ENCODE measurements at regions not wholly inside any gene's neighbourhood (a gene's known extent, or its start where the extent isn't known, plus 50 kb on each side); places are given as distances from the start of the nearest gene placed in this dataset.
"Not testable (repeated sequence)": the region's sequence is repeated elsewhere in the genome, so short reads cannot be mapped to it uniquely, and the experiment has no call there.

GRCh38 chr22:49514211-49514610, 313.5 kb downstream of the BRD1 start:
- Histone ChIP-seq H3K9me3 (ENCODE audit: control insufficient read depth in 2 of 2, low read length in 2 of 2) (peaks cover 2% of the 10 kb centered on the region in 2 donors), H3K36me3 (ENCODE audit: control insufficient read depth in 2 of 2, insufficient read depth in 2 of 2, low read length in 2 of 2) (no peaks in the 10 kb centered on the region), H3K9ac (ENCODE audit: low read depth in 1 of 2, low read length in 2 of 2) (no peak overlapping the region), H3K4me3 (ENCODE audit: low read length in 2 of 2) (no peak overlapping the region), H3K4me1 (ENCODE audit: control insufficient read depth in 2 of 2, insufficient read depth in 2 of 2, low read length in 2 of 2) (no peaks in the 10 kb centered on the region), H3K27ac (ENCODE audit: low read depth in 2 of 2, low read length in 2 of 2) (no peak overlapping the region), H3K27me3 (ENCODE audit: control insufficient read depth in 2 of 2, insufficient read depth in 2 of 2, low read length in 2 of 2) (no peaks in the 10 kb centered on the region)

GRCh38 chr22:49513358-49513851, 314.3 kb downstream of the BRD1 start:
- Histone ChIP-seq H3K4me3 (ENCODE audit: low read length in 2 of 2) (no peak overlapping the region), H3K27ac (ENCODE audit: low read depth in 2 of 2, low read length in 2 of 2) (no peak overlapping the region), H3K9me3 (ENCODE audit: control insufficient read depth in 2 of 2, low read length in 2 of 2) (peaks cover 2% of the 10 kb centered on the region in 2 donors), H3K36me3 (ENCODE audit: control insufficient read depth in 2 of 2, insufficient read depth in 2 of 2, low read length in 2 of 2) (no peaks in the 10 kb centered on the region), H3K9ac (ENCODE audit: low read depth in 1 of 2, low read length in 2 of 2) (no peak overlapping the region), H3K4me1 (ENCODE audit: control insufficient read depth in 2 of 2, insufficient read depth in 2 of 2, low read length in 2 of 2) (no peaks in the 10 kb centered on the region), H3K27me3 (ENCODE audit: control insufficient read depth in 2 of 2, insufficient read depth in 2 of 2, low read length in 2 of 2) (no peaks in the 10 kb centered on the region)

GRCh38 chr22:49512487-49513165, 315.0 kb downstream of the BRD1 start:
- Histone ChIP-seq H3K27ac (ENCODE audit: low read depth in 2 of 2, low read length in 2 of 2) (no peak overlapping the region), H3K9me3 (ENCODE audit: control insufficient read depth in 2 of 2, low read length in 2 of 2) (peaks cover 2% of the 10 kb centered on the region in 2 donors), H3K4me1 (ENCODE audit: control insufficient read depth in 2 of 2, insufficient read depth in 2 of 2, low read length in 2 of 2) (no peaks in the 10 kb centered on the region), H3K9ac (ENCODE audit: low read depth in 1 of 2, low read length in 2 of 2) (no peak overlapping the region), H3K4me3 (ENCODE audit: low read length in 2 of 2) (no peak overlapping the region), H3K36me3 (ENCODE audit: control insufficient read depth in 2 of 2, insufficient read depth in 2 of 2, low read length in 2 of 2) (no peaks in the 10 kb centered on the region), H3K27me3 (ENCODE audit: control insufficient read depth in 2 of 2, insufficient read depth in 2 of 2, low read length in 2 of 2) (no peaks in the 10 kb centered on the region)

- H3K9me3 ChIP-seq (ENCODE audit: control insufficient read depth in 2 of 2, low read length in 2 of 2); H3K9ac ChIP-seq (ENCODE audit: low read depth in 1 of 2, low read length in 2 of 2); H3K4me1 ChIP-seq (ENCODE audit: control insufficient read depth in 2 of 2, insufficient read depth in 2 of 2, low read length in 2 of 2); H3K27me3 ChIP-seq (ENCODE audit: control insufficient read depth in 2 of 2, insufficient read depth in 2 of 2, low read length in 2 of 2); H3K4me3 ChIP-seq (ENCODE audit: low read length in 2 of 2); H3K27ac ChIP-seq (ENCODE audit: low read depth in 2 of 2, low read length in 2 of 2); H3K36me3 ChIP-seq (ENCODE audit: control insufficient read depth in 2 of 2, insufficient read depth in 2 of 2, low read length in 2 of 2): not testable (repeated sequence)
Observed at GRCh38 chr22:49511393-49512189, 316.1 kb downstream of the BRD1 start.

- Histone ChIP-seq H3K9ac (ENCODE audit: low read depth in 1 of 2, low read length in 2 of 2) (no peak overlapping the region), H3K36me3 (ENCODE audit: control insufficient read depth in 2 of 2, insufficient read depth in 2 of 2, low read length in 2 of 2) (no peaks in the 10 kb centered on the region), H3K4me3 (ENCODE audit: low read length in 2 of 2) (no peak overlapping the region), H3K27ac (ENCODE audit: low read depth in 2 of 2, low read length in 2 of 2) (no peak overlapping the region), H3K27me3 (ENCODE audit: control insufficient read depth in 2 of 2, insufficient read depth in 2 of 2, low read length in 2 of 2) (no peaks in the 10 kb centered on the region), H3K9me3 (ENCODE audit: control insufficient read depth in 2 of 2, low read length in 2 of 2) (peaks cover 2% of the 10 kb centered on the region in 2 donors), H3K4me1 (ENCODE audit: control insufficient read depth in 2 of 2, insufficient read depth in 2 of 2, low read length in 2 of 2) (no peaks in the 10 kb centered on the region)
Observed at GRCh38 chr22:49510718-49511117, 317.0 kb downstream of the BRD1 start.

- H3K9ac ChIP-seq (ENCODE audit: low read depth in 1 of 2, low read length in 2 of 2): no peak overlapping the region
- no peaks in the 10 kb centered on the region for H3K36me3 ChIP-seq (ENCODE audit: control insufficient read depth in 2 of 2, insufficient read depth in 2 of 2, low read length in 2 of 2)
- H3K27ac ChIP-seq (ENCODE audit: low read depth in 2 of 2, low read length in 2 of 2): no peak overlapping the region
- H3K27me3 ChIP-seq (ENCODE audit: control insufficient read depth in 2 of 2, insufficient read depth in 2 of 2, low read length in 2 of 2): no peaks in the 10 kb centered on the region
- no peak overlapping the region for H3K4me3 ChIP-seq (ENCODE audit: low read length in 2 of 2)
- peaks cover 2% of the 10 kb centered on the region in 2 donors for H3K9me3 ChIP-seq (ENCODE audit: control insufficient read depth in 2 of 2, low read length in 2 of 2)
- no peaks in the 10 kb centered on the region for H3K4me1 ChIP-seq (ENCODE audit: control insufficient read depth in 2 of 2, insufficient read depth in 2 of 2, low read length in 2 of 2)
Observed at GRCh38 chr22:49509016-49509415, 318.7 kb downstream of the BRD1 start.

GRCh38 chr22:49508561-49508960, 319.1 kb downstream of the BRD1 start:
- no peak overlapping the region for H3K9ac ChIP-seq (ENCODE audit: low read depth in 1 of 2, low read length in 2 of 2)

GRCh38 chr22:49507607-49508292, 319.9 kb downstream of the BRD1 start:
- H3K27me3 ChIP-seq (ENCODE audit: control insufficient read depth in 2 of 2, insufficient read depth in 2 of 2, low read length in 2 of 2): no peaks in the 10 kb centered on the region
- H3K36me3 ChIP-seq (ENCODE audit: control insufficient read depth in 2 of 2, insufficient read depth in 2 of 2, low read length in 2 of 2): no peaks in the 10 kb centered on the region
- no peak overlapping the region for H3K9ac ChIP-seq (ENCODE audit: low read depth in 1 of 2, low read length in 2 of 2)
- no peak overlapping the region for H3K27ac ChIP-seq (ENCODE audit: low read depth in 2 of 2, low read length in 2 of 2)
- H3K9me3 ChIP-seq (ENCODE audit: control insufficient read depth in 2 of 2, low read length in 2 of 2): peaks cover 2% of the 10 kb centered on the region in 2 donors
- no peak overlapping the region for H3K4me3 ChIP-seq (ENCODE audit: low read length in 2 of 2)
- no peaks in the 10 kb centered on the region for H3K4me1 ChIP-seq (ENCODE audit: control insufficient read depth in 2 of 2, insufficient read depth in 2 of 2, low read length in 2 of 2)

More at GRCh38 chr22:49508561-49508960, 319.1 kb downstream of the BRD1 start:
- H3K36me3 ChIP-seq (ENCODE audit: control insufficient read depth in 2 of 2, insufficient read depth in 2 of 2, low read length in 2 of 2): no peaks in the 10 kb centered on the region
- H3K4me3 ChIP-seq (ENCODE audit: low read length in 2 of 2): no peak overlapping the region
- no peaks in the 10 kb centered on the region for H3K4me1 ChIP-seq (ENCODE audit: control insufficient read depth in 2 of 2, insufficient read depth in 2 of 2, low read length in 2 of 2)
- no peaks in the 10 kb centered on the region for H3K27me3 ChIP-seq (ENCODE audit: control insufficient read depth in 2 of 2, insufficient read depth in 2 of 2, low read length in 2 of 2)
- H3K27ac ChIP-seq (ENCODE audit: low read depth in 2 of 2, low read length in 2 of 2): no peak overlapping the region
- H3K9me3 ChIP-seq (ENCODE audit: control insufficient read depth in 2 of 2, low read length in 2 of 2): peaks cover 2% of the 10 kb centered on the region in 2 donors

- Histone ChIP-seq H3K36me3 (ENCODE audit: control insufficient read depth in 2 of 2, insufficient read depth in 2 of 2, low read length in 2 of 2) (no peaks in the 10 kb centered on the region), H3K4me3 (ENCODE audit: low read length in 2 of 2) (no peak overlapping the region)
Observed at GRCh38 chr22:49506010-49506400, 321.7 kb downstream of the BRD1 start.

More at GRCh38 chr22:49506010-49506400, 321.7 kb downstream of the BRD1 start:
- Histone ChIP-seq H3K4me1 (ENCODE audit: control insufficient read depth in 2 of 2, insufficient read depth in 2 of 2, low read length in 2 of 2) (no peaks in the 10 kb centered on the region), H3K27ac (ENCODE audit: low read depth in 2 of 2, low read length in 2 of 2) (no peak overlapping the region), H3K9ac (ENCODE audit: low read depth in 1 of 2, low read length in 2 of 2) (no peak overlapping the region), H3K27me3 (ENCODE audit: control insufficient read depth in 2 of 2, insufficient read depth in 2 of 2, low read length in 2 of 2) (no peaks in the 10 kb centered on the region), H3K9me3 (ENCODE audit: control insufficient read depth in 2 of 2, low read length in 2 of 2) (no peaks in the 10 kb centered on the region)
